Hindlimb muscle (tissue), 1 donor: ENCODE measurements at regions not wholly inside any gene's neighbourhood (a gene's known extent, or its start where the extent isn't known, plus 50 kb on each side); places are given as distances from the start of the nearest gene placed in this dataset.
"Not testable (repeated sequence)": the region's sequence is repeated elsewhere in the genome, so short reads cannot be mapped to it uniquely, and the experiment has no call there.

ENCODE experiments used
- DNase-seq: peaks from one replicate; pipeline ENCODE4 v3.0.0-alpha.2; 2013

GRCh38 chr4:126539771-126540170, 1093.0 kb upstream of the INTU start:
- no peak for DNase-seq

- DNase-seq: no peak
Observed at GRCh38 chr4:126541820-126542219, 1090.9 kb upstream of the INTU start.

GRCh38 chr4:126544276-126544675, 1088.5 kb upstream of the INTU start:
- DNase-seq: no peak

GRCh38 chr4:126546197-126546596, 1086.6 kb upstream of the INTU start:
- DNase-seq: not testable (repeated sequence)

DNA sequence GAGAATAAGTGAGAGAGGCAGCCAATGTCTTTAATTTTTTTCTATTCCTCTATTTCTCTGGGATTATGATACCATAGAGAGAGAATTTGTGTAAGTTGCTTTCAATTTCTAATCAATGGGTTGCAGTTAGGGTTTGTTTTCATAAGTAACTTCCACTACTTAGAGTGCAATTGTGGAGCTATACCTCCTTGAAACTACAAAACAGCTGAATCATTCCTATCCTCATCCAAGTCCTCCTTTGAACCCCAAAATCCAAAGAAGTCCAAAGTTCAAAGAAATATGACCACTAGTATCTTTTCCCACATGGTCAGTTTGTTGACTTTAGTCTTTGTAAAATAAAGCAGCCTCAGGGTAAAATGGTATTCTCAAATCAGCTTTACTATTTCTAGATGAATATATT, 1085.4 kb upstream of the INTU start:
- DNase-seq: no peak

GRCh38 chr4:126548890-126549289, 1083.9 kb upstream of the INTU start:
- no peak for DNase-seq

DNA sequence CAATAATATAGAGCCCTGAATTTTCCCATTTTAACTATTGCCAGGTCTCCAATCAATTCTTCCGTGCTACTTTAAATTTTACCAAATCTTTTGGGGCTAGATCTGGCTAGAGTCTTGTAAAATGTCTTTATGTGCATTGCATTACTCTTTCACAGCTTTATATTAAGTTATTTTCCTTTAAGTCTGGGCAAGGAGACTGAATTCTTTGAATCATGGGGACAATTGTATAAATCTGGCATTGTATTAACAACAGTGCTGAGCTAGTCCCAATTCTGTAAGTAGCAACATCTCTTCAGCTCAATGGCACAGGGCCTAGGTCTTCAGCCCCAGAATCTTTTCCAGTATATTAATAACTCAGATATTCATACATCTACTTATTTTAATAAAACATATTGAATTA, 1080.4 kb upstream of the INTU start:
- DNase-seq: no peak

GRCh38 chr4:126553248-126553647, 1079.5 kb upstream of the INTU start:
- no peak for DNase-seq

DNA sequence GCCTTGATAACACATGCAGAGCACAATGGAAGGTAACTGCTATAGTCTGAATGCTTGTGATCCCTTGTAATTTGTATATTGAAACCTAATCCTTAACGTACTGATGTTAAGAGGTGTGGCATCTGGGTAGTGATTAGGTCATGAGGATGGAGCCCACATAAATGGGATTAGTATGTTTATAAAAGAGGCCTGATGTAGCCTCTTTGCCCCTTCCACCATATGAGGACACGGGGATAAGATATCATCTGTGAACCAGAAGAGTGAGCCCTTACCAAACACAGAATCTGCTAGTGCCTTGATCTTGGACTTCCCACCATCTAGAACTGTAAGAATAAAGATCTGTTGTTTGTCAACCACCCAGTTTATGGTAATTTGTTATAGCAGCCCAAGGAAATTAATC, 1074.2 kb upstream of the INTU start:
- DNase-seq: no peak

GRCh38 chr4:126559961-126560360, 1072.8 kb upstream of the INTU start:
- no peak for DNase-seq

DNA sequence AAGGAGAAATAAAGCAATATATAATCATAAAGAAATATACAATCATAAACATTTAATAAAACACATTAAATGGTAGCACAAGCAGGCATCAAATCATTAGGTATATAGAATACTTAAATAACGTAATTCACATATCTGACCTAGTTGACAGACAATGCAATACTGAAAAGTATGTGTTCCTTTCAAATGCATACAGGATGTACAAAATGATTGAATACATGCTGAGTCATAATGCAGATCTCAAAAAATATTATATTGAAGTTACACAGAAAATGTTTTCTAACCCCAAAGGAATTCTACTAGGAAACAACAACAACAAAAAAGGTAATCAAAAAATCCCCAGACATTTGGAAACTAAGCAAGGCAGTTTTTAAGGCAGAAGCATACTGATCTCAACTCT, 1072.0 kb upstream of the INTU start:
- DNase-seq: no peak

GRCh38 chr4:126563389-126563788, 1069.4 kb upstream of the INTU start:
- DNase-seq: no peak

DNA sequence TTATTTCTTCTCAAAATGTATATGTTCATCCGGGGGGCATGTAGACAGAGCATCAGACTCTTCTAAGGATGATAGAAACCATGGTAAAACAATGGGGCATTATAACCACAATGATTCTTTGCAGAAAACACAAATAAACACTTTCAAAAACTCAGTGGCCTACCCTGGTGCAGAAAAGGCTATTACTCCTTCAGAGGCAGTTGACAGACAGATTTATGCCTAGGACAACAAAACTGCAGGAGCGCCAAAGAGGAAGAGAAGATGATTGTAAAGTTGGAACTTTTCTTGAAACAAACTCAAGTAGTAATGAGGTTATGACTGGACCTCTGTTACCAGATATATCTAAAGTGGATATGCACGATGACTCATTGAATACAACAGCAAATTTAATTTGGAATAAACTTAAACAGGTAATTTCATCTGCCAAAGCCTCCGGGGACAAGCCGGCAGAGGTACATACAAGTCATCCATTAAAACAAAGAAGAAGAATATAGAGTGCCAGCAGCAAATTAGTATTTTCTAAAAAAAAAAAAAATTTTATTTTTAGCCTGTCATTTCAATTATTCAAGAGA, 1068.4 kb upstream of the INTU start:
- no peak for DNase-seq

- DNase-seq: peak; percentile 34
Observed at GRCh38 chr4:126568652-126569570, 1063.8 kb upstream of the INTU start.

DNA sequence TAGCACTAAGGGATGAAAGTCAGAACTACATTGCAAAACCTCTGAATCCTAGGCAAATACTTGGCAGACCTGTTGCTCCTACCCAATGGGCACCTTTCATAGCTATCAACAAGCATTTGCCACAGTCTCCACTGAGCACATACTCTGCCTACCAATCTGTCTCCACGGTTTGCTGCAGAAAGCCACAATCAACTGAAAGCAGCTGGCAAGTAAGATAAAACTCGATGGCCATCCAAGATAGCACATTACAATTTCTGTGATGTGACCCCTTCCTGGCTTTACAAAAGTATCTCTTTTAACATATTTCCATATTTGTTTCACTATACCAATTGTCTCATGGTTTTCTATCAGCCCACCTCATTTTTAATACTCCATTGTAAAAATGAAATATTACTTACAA, 1060.5 kb upstream of the INTU start:
- no peak for DNase-seq

DNA sequence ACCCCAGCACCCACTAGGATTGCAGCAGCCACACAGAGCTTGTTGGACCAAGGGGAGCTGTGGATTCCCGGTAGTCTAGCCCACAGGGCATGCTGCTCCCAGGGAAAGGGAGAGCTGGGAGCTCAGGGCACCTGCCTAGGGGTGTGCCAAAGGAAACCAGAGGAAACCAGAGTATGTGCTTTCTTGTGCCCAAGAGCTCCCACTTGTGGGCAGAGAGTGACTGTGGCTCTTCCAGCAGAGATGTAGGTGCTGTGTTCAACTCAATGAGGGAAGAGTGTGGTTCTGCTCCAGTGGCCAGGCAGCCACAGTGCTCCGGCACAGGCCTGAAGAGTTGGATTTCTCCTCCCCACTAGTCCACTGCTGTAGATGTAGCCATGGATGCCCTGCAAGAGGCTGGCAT, 1050.0 kb upstream of the INTU start:
- DNase-seq: no peak

GRCh38 chr4:126583509-126583908, 1049.2 kb upstream of the INTU start:
- DNase-seq: no peak

DNA sequence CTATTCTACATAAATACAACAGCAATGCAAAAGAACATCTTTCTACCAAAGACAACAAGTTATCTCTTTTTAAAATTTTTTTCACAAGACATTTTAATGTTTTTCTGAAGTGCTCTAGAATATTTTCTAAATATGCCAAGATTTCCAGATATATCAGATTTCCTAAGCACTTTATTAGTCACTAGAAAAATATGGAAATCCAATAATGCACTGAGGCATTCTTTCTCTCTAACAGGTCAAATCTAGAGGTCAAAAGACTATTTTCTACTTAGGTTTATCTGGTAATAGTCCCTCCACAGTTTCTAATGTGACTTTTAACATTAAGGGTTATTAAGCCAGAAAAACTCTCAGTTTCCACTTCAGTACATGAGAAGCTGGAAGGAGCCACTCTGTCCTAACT, 1041.2 kb upstream of the INTU start:
- DNase-seq: no peak

GRCh38 chr4:126592088-126592487, 1040.7 kb upstream of the INTU start:
- DNase-seq: no peak

- DNase-seq: no peak
Observed at GRCh38 chr4:126593626-126594025, 1039.1 kb upstream of the INTU start.

- no peak for DNase-seq
Observed at GRCh38 chr4:126595643-126596042, 1037.1 kb upstream of the INTU start.

- no peak for DNase-seq
Observed at GRCh38 chr4:126599746-126600145, 1033.0 kb upstream of the INTU start.

GRCh38 chr4:126603210-126603609, 1029.5 kb upstream of the INTU start:
- DNase-seq: no peak

DNA sequence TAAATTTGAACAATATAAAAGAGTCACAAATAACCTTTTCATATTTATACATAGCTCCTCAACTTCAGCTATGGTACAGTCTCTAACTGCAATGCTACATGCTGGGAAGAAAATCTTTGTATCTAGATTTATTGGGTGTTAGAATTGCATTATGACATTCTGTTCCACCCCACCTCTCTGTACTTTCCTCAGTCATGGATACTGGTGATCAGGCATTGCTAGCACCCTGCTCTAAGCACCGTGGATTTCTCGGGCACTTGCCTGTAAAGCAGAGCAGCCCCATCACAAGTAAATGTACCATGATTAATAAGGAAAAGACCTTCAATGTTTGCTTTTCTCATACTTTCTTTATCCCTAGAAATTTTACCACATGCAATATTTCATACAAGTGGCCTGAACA, 1028.9 kb upstream of the INTU start:
- DNase-seq: no peak
